PFSK-1 (cell line): ENCODE measurements at regions not wholly inside any gene's neighbourhood (a gene's known extent, or its start where the extent isn't known, plus 50 kb on each side); places are given as distances from the start of the nearest gene placed in this dataset.

Experiments used
- FOXP2 ChIP-seq: optimal IDR thresholded peaks from 2 replicates; pipeline ENCODE3; 2011; ENCODE audit warnings: borderline replicate concordance, control low read depth, inconsistent platforms; ENCODE audit not compliant: insufficient read depth; ENCODE audit errors: extremely low read length, extremely low read depth
- POLR2AphosphoS5 ChIP-seq: IDR thresholded peaks from 2 replicates; pipeline ENCODE4 v1.6.1; 2012; ENCODE audit warnings: low read depth, mild to moderate bottlenecking, control low read depth, low read length, moderate library complexity
- REST ChIP-seq, 2 experiments: IDR thresholded peaks; 2 replicates each; pipeline versions ENCODE4 v1.6.1 to v1.8.0; 2011 to 2012; ENCODE audit warnings: low read depth in 2 of 2, low read length in 2 of 2, control low read depth in 1 of 2, inconsistent platforms in 1 of 2, mild to moderate bottlenecking in 1 of 2, moderate library complexity in 1 of 2; ENCODE audit not compliant: insufficient read depth in 1 of 2
- SIN3A ChIP-seq: IDR thresholded peaks from 2 replicates; pipeline ENCODE4 v1.6.1; 2012; ENCODE audit warnings: mild to moderate bottlenecking, low read length, moderate library complexity, borderline replicate concordance; ENCODE audit not compliant: insufficient read depth
- TAF1 ChIP-seq: IDR thresholded peaks from 2 replicates; pipeline ENCODE4 v1.6.1; 2012; ENCODE audit warnings: low read length, control low read depth, borderline replicate concordance; ENCODE audit not compliant: insufficient read depth

- TF ChIP-seq POLR2AphosphoS5 (no peak), SIN3A (no peak), REST (IDR thresholded peaks at IDR 0.05; ENCODE audit: insufficient read depth in 1 of 2, low read depth in 2 of 2, low read length in 2 of 2) (no peak), TAF1 (no peak), FOXP2 (no peak)
These were observed 128.1 kb upstream of the LHCGR start for GRCh38 chr2:48883661-48884060.
